ENCODE measurements at regions not wholly inside any gene's neighbourhood (a gene's known extent, or its start where the extent isn't known, plus 50 kb on each side); places are given as distances from the start of the nearest gene placed in this dataset.

GRCh38 chr9:96173640-96174039 is 128.3 kb downstream of the HSD17B3 start:
- TF ChIP-seq EP300 (IDR thresholded peaks at IDR 0.05) (no peak), CTCF (IDR thresholded peaks at IDR 0.05) (no peak), POLR2AphosphoS5 (IDR thresholded peaks at IDR 0.05) (no peak)
